ENCODE measurements at regions not wholly inside any gene's neighbourhood (a gene's known extent, or its start where the extent isn't known, plus 50 kb on each side); places are given as distances from the start of the nearest gene placed in this dataset.

- no peak for TF ChIP-seq TAF1 (IDR thresholded peaks at IDR 0.05; ENCODE audit: borderline replicate concordance, insufficient read depth, low read length)
- no peak for TF ChIP-seq POLR2AphosphoS5 (IDR thresholded peaks at IDR 0.05; ENCODE audit: low read depth, low read length)
These were observed 216.2 kb downstream of the PIK3R1 start for GRCh38 chr5:68431601-68432337.

Measured in PFSK-1 (cell line).